Body of pancreas (tissue), 4 donors: ENCODE measurements at regions not wholly inside any gene's neighbourhood (a gene's known extent, or its start where the extent isn't known, plus 50 kb on each side); places are given as distances from the start of the nearest gene placed in this dataset.

Experiments used
- ATAC-seq: fragments of 150-250 bp; one replicate; pipeline ENCODE4 v1.9.1; 2016
- DNase-seq, 4 donors: peaks; one replicate each; pipeline ENCODE4 v3.0.0-alpha.2; 2019
- H3K27ac ChIP-seq, 4 donors: fragments of 200-600 bp; sonication (generic); 1 replicate in 3 of 4; 2 replicates in 1 of 4; pipeline versions ENCODE4 v1.5.1 to v1.6.1; 2016 to 2019; ENCODE audit warnings: mild to moderate bottlenecking in 1 of 4, mixed read lengths in 1 of 4, moderate library complexity in 1 of 4
- H3K27me3 ChIP-seq, 2 donors: fragments of 200-600 bp; sonication (generic); one replicate each; pipeline ENCODE4 v1.6.0; 2016; ENCODE audit warnings: mild to moderate bottlenecking in 1 of 2
- H3K36me3 ChIP-seq, 2 donors: fragments of 200-600 bp; sonication (generic); replicated peaks in 1 of 2; 2 replicates each; pipeline ENCODE4 v1.5.1; 2016; ENCODE audit warnings: low read depth in 2 of 2; ENCODE audit not compliant: insufficient read depth in 1 of 2
- H3K4me1 ChIP-seq: fragments of 200-600 bp; sonication (generic); one replicate; pipeline ENCODE4 v1.6.0; 2016
- H3K4me3 ChIP-seq, 2 donors: fragments of 200-600 bp; sonication (generic); 1 replicate in 1 of 2; 2 replicates in 1 of 2; pipeline ENCODE4 v1.5.1; 2016 to 2019
- H3K9me3 ChIP-seq, 3 donors: fragments of 200-600 bp; sonication (generic); 1 replicate in 2 of 3; 2 replicates in 1 of 3; pipeline ENCODE4 v1.5.1; 2016
- POLR2A ChIP-seq, 3 donors: fragments of 450-650 bp; IDR thresholded peaks; one replicate each; pipeline ENCODE4 v1.6.1; 2016; ENCODE audit warnings: antibody characterized with exemption in 3 of 3, mild to moderate bottlenecking in 2 of 3
- WGBS, 2 donors: methylation state at CpG; one replicate each; pipeline ENCODE4 v1.1.5; 2017; 5-methylcytosine and 5-hydroxymethylcytosine counted together
- intact Hi-C: fragments of 100-400 bp; cut with DNase I; formaldehyde crosslinking; loops from one replicate; pipeline ENCODE4 v1.15.1; 2023
- TF ChIP-seq, protein P1 (sequence below), 7 experiments: fragments of 450-650 bp in 4 of 7; fragments of 200-600 bp in 3 of 7; sonication (generic) in 3 of 7; IDR thresholded peaks; one replicate each; pipeline ENCODE4 v1.5.1; 2016 to 2019; ENCODE audit warnings: antibody characterized with exemption in 7 of 7

DNA sequence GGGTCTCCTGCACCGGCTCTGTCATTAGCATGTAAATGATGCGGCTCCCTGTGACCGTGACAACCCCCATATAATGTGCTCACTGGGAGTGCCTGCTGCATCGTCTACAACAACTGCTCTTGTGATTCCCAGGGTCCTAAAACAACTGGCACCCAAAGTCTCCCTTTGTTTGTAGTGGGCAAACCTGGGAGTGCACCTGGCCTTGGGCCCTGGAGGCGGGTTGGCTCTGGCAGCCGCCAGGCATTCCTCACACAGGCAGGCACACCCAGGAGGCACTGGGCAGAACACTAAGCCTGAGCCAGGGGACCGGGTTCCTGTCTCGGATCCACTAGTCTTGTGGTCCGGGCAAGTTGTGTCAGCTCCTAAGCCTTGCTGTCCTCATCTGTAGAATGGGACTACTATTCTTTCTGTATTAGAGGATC lies 115.5 kb upstream of the GPR26 start:
- no peaks in the 10 kb centered on the region for H3K27me3 ChIP-seq
- 45 to 56% methylated on average over 7 to 9 of the region's 9 CpGs for WGBS, 2 donors
- H3K36me3 ChIP-seq, result no peaks in the 10 kb centered on the region
- ATAC-seq (no peak), DNase-seq (no peak)
- no peaks in the 10 kb centered on the region for H3K9me3 ChIP-seq
- no peak overlapping the region for H3K4me3 ChIP-seq
- TF ChIP-seq POLR2A (IDR thresholded peaks at IDR 0.05), result no peak
- TF ChIP-seq, protein P1, sequence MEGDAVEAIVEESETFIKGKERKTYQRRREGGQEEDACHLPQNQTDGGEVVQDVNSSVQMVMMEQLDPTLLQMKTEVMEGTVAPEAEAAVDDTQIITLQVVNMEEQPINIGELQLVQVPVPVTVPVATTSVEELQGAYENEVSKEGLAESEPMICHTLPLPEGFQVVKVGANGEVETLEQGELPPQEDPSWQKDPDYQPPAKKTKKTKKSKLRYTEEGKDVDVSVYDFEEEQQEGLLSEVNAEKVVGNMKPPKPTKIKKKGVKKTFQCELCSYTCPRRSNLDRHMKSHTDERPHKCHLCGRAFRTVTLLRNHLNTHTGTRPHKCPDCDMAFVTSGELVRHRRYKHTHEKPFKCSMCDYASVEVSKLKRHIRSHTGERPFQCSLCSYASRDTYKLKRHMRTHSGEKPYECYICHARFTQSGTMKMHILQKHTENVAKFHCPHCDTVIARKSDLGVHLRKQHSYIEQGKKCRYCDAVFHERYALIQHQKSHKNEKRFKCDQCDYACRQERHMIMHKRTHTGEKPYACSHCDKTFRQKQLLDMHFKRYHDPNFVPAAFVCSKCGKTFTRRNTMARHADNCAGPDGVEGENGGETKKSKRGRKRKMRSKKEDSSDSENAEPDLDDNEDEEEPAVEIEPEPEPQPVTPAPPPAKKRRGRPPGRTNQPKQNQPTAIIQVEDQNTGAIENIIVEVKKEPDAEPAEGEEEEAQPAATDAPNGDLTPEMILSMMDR (IDR thresholded peaks at IDR 0.05), result no peak
- no peaks in the 10 kb centered on the region for H3K4me1 ChIP-seq
- no peak overlapping the region for H3K27ac ChIP-seq
- intact Hi-C loops, result no loop called here

DNA sequence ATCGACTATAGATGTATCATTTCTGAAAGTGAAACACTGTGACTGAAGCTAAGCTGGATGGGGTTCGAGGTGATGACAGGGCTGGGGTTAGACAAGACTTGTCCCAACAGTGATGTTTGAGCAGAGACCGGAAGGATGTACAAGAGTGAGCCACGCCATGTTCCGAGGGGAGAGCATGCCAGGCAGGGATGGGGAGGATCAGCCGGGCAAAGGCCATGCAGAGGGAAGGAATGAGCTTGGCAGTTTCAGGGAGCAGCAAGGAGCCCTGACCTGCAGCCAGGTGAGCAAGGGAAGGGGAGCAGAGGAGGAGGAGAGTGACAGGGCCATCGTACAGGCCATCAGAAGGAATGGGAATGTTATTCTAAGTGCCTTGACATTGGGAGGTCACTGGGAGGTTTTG lies 114.9 kb upstream of the GPR26 start:
- TF ChIP-seq, protein P1 (IDR thresholded peaks at IDR 0.05), result no peak
- no peak for TF ChIP-seq POLR2A (IDR thresholded peaks at IDR 0.05)
- Histone ChIP-seq H3K27ac (no peak overlapping the region), H3K9me3 (no peaks in the 10 kb centered on the region), H3K27me3 (no peaks in the 10 kb centered on the region), H3K4me1 (no peaks in the 10 kb centered on the region), H3K4me3 (no peak overlapping the region), H3K36me3 (no peaks in the 10 kb centered on the region)
- intact Hi-C loops, result no loop called here
- DNase-seq, result no peak
- no peak for ATAC-seq
- 67 to 83% methylated on average over 7 of the region's 7 CpGs for WGBS, 2 donors

DNA sequence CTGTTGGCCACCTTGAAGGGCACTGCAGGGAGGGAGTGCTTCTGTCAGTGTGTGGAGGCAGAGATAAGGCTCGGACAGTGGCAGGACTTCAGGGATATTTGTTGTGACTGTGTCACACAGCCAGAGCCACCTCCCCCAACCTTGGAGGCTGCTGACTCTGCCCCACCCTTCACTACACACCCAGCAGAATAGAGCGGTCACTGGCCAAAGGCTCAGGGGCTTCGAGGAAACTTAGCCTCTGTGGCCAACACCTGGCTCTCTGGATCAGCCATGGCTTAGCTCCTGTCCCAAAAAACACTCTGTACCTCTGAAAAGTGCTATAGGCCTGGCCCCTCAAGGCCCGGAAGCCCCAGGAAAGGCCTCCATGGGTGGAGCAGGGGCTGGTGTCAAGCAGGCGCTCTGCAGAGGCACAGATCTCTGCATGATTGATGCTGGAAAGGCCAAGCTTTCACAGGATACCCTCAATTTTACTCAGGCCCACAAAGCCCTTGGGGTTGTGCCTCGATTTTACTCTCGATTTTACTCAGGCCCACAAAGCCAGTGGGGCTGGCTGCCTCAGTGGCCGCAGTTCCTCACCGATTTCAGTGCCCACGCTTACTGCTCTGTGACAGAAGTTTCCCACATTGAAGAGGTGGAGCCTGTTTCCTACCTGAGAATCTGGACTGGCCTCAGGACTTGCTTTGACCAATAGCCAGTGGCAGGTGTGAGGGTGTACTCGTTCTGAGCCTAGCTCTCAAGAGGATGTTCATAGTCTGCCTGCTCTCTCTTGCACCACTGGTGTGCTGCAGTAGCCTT lies 113.2 kb upstream of the GPR26 start:
- TF ChIP-seq, protein P1 (IDR thresholded peaks at IDR 0.05), result no peak
- no peak for TF ChIP-seq POLR2A (IDR thresholded peaks at IDR 0.05)
- no peak for DNase-seq
- Histone ChIP-seq H3K9me3 (no peaks in the 10 kb centered on the region), H3K27me3 (no peaks in the 10 kb centered on the region), H3K27ac (no peak overlapping the region), H3K36me3 (no peaks in the 10 kb centered on the region), H3K4me1 (no peaks in the 10 kb centered on the region), H3K4me3 (no peak overlapping the region)
- intact Hi-C loops, result no loop called here
- 66 to 69% methylated on average over 8 to 11 of the region's 11 CpGs for WGBS, 2 donors
- no peak for ATAC-seq

DNA sequence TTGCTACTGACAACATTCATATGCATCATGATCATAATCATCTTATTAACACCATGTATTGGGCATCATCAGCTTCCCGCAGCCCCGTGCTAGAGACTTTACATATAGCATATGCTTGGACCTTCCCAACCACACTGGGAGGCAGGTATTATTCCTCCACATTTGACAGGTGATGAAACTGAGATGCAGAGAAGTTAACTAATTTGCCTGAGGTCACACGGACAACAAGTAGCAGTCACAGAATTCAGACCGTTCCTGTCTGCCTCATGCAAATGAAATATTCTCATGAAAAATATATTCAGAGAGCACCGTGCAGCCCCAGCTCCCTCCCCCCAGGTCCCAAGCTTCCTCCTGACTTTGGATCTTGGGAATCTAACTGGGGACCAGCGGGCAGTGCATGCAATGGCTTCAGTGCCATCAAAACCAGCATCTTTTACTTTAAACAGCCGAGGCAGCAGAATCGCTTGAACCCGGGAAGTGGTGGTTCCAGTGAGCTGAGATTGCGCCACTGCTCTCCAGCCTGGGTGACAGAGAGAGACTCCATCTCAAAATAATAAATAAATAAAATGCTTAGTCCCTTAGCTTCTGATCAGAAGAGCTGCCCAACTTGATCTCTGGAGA lies 112.2 kb upstream of the GPR26 start:
- Histone ChIP-seq H3K4me1 (no peaks in the 10 kb centered on the region), H3K9me3 (no peaks in the 10 kb centered on the region), H3K27me3 (no peaks in the 10 kb centered on the region), H3K36me3 (no peaks in the 10 kb centered on the region), H3K4me3 (no peak overlapping the region), H3K27ac (no peak overlapping the region)
- TF ChIP-seq, protein P1 (IDR thresholded peaks at IDR 0.05), result no peak
- no peak for TF ChIP-seq POLR2A (IDR thresholded peaks at IDR 0.05)
- intact Hi-C loops, result no loop called here
- DNase-seq (no peak), ATAC-seq (no peak)
- WGBS, 2 donors, result 65 to 69% methylated on average over 9 to 10 of the region's 10 CpGs
